WERI-Rb-1 (cell line): ENCODE measurements at regions not wholly inside any gene's neighbourhood (a gene's known extent, or its start where the extent isn't known, plus 50 kb on each side); places are given as distances from the start of the nearest gene placed in this dataset.

Source experiments
- DNase-seq: peaks from one replicate; pipeline ENCODE4 v3.0.0-alpha.2; 2020
- H3K27ac ChIP-seq: fragments of 250-450 bp; sonication (Bioruptor Pico); 2 replicates; pipeline ENCODE4 v1.5.1; 2020; ENCODE audit warnings: mild to moderate bottlenecking, moderate library complexity
- H3K27me3 ChIP-seq: fragments of 250-450 bp; sonication (Bioruptor Pico); 2 replicates; pipeline ENCODE4 v1.5.1; 2021; ENCODE audit warnings: mild to moderate bottlenecking, low read depth, moderate library complexity; ENCODE audit not compliant: insufficient read depth, severe bottlenecking
- H3K36me3 ChIP-seq: fragments of 250-450 bp; sonication (Bioruptor Pico); 2 replicates; pipeline ENCODE4 v1.5.1; 2020; ENCODE audit warnings: mild to moderate bottlenecking, moderate library complexity
- H3K4me3 ChIP-seq: 2 replicates; pipeline ENCODE4 v1.5.1; 2011; ENCODE audit warnings: low read depth, mild to moderate bottlenecking, control low read depth, low read length
- H3K9me3 ChIP-seq: fragments of 250-450 bp; sonication (Bioruptor Pico); 2 replicates; pipeline ENCODE4 v1.5.1; 2021; ENCODE audit warnings: mild to moderate bottlenecking, moderate library complexity; ENCODE audit not compliant: severe bottlenecking
- TF ChIP-seq, protein P1 (sequence below): IDR thresholded peaks from 2 replicates; pipeline ENCODE4 v1.5.1; 2011; ENCODE audit warnings: low read depth, mild to moderate bottlenecking, control low read depth, inconsistent platforms, low read length

DNA sequence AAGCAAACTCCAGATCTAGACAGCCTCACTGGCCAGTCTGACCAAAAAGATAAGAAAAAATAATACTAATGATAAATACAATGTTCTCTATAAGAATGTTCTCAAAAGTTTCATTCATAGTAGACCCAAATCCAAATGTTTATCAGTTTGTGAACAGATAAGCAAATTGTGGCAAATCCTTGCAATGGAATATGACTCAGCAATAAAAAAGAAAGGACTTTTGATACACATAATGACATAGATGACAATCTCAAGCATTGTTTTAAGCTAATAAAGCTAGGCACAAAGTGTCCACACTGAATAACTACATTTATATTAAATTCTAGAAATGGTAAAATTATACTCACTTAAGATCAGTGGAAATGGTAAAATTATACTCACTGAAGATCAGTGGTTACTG lies 195.4 kb upstream of the TYRP1 start:
- Histone ChIP-seq H3K36me3 (no peaks in the 10 kb centered on the region), H3K27me3 (no peaks in the 10 kb centered on the region), H3K27ac (no peak overlapping the region)

DNA sequence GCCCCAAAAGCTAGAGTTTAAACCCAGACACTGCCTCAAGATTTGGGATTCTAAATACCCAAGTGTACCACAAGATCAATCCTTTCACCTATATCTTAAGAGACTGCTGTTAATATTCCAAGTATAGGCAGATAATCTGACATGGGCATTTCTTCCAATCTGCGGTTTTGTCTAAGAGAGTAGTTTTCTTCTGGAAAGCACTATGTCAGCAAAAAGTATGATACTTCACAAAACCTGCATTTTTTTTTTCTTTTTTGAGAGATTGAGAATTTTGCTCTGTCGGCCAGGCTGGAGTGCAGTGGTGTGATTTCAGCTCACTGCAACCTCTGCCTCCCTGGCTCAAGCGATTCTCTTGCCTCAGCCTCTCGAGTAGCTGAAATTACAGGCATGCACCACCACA lies 190.7 kb upstream of the TYRP1 start:
- Histone ChIP-seq H3K27me3 (no peaks in the 10 kb centered on the region), H3K27ac (no peak overlapping the region), H3K9me3 (no peaks in the 10 kb centered on the region), H3K36me3 (no peaks in the 10 kb centered on the region), H3K4me3 (no peak overlapping the region)
- no peak for DNase-seq
- TF ChIP-seq, protein P1, sequence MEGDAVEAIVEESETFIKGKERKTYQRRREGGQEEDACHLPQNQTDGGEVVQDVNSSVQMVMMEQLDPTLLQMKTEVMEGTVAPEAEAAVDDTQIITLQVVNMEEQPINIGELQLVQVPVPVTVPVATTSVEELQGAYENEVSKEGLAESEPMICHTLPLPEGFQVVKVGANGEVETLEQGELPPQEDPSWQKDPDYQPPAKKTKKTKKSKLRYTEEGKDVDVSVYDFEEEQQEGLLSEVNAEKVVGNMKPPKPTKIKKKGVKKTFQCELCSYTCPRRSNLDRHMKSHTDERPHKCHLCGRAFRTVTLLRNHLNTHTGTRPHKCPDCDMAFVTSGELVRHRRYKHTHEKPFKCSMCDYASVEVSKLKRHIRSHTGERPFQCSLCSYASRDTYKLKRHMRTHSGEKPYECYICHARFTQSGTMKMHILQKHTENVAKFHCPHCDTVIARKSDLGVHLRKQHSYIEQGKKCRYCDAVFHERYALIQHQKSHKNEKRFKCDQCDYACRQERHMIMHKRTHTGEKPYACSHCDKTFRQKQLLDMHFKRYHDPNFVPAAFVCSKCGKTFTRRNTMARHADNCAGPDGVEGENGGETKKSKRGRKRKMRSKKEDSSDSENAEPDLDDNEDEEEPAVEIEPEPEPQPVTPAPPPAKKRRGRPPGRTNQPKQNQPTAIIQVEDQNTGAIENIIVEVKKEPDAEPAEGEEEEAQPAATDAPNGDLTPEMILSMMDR, result no peak

More for the DNA sequence above, 195.4 kb upstream of the TYRP1 start:
- Histone ChIP-seq H3K4me3 (no peak overlapping the region), H3K9me3 (no peaks in the 10 kb centered on the region)
- TF ChIP-seq, protein P1, result no peak
- no peak for DNase-seq

DNA sequence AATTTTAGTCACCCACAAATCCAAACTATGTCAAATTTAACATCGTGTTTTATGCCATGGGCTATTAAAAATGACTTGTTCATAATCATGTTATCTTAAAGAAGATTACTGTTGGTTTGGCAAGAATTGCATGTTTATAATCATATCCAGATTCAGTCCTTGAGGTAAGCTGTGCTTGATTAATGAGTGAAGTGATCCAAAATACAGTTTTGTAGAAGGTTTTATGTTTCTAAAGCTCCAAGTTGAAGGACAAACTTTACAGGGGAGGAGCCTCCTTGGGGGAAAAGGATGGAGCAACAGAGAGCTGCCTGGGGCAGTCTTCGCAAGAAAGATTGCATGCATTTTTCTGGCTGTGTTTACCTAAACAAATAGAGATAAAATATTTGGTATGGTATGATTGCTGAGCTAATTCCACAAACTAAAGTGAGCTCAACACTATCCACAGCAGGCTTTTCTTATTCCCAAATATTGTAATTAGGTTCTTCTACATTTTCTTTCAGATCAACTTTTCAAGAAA lies 189.5 kb upstream of the TYRP1 start:
- TF ChIP-seq, protein P1, result no peak
- Histone ChIP-seq H3K27ac (no peak overlapping the region), H3K4me3 (no peak overlapping the region), H3K9me3 (no peaks in the 10 kb centered on the region), H3K27me3 (no peaks in the 10 kb centered on the region), H3K36me3 (no peaks in the 10 kb centered on the region)
- DNase-seq, result no peak

DNA sequence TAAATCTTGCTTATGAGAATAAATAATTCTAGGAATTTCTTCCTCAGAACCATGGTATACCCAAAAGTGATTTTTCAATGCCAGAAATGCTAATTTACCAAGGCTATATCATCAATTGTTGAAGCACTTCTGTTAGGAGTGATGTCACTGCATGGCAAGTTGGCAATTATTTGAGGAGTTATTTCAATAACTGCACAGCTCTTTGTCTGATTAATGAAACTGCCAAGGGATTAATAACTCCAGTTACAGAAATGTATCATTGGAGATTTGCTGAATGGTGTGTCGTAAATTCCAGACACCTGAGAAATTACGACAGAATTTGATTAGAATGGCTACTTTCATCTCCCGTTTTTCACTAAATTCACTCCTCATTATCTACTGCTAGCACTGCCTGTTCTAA lies 182.6 kb upstream of the TYRP1 start:
- H3K36me3 ChIP-seq, result no peaks in the 10 kb centered on the region
- H3K27me3 ChIP-seq, result no peaks in the 10 kb centered on the region
- TF ChIP-seq, protein P1, result no peak
- no peak overlapping the region for H3K27ac ChIP-seq
- no peak overlapping the region for H3K4me3 ChIP-seq
- H3K9me3 ChIP-seq, result no peaks in the 10 kb centered on the region
- no peak for DNase-seq

DNA sequence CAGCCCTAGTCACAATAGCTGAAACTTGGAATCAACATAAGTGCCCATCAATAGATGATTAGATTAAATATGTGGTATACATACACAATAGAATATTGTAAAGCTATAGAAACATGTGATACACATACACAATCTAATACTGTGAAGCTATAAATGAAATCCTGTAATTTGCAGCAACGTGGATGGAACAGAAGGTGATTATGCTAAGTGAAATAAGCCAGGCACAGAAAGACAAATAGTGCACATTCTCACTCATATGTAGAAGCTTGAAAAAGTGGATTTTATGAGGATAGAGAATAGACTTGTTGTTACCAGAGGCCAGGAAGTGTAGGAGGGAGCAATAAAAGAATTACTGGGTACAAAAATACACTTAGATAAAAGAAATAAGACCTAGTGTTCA lies 181.5 kb upstream of the TYRP1 start:
- Histone ChIP-seq H3K36me3 (no peaks in the 10 kb centered on the region), H3K27ac (no peak overlapping the region), H3K27me3 (no peaks in the 10 kb centered on the region), H3K9me3 (no peaks in the 10 kb centered on the region), H3K4me3 (no peak overlapping the region)
- no peak for DNase-seq
- TF ChIP-seq, protein P1, result no peak

DNA sequence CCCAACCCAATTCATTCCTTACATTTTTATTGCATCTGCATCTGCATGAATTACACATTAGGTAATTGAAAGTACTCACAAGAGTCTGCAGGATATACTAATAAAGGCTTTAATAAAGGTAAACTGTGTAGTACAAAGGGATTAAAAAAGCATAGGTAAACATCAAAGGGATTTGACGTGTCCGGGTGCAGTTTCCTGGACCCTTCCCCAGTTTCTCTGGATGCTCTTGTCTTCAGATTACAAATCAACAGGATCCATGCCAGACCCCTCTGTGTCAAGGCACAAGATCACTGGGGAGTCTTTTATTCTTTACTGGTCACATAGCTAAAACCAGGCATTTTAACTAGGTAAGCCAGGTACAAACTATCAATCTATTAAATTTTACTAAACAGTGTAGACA lies 177.2 kb upstream of the TYRP1 start:
- TF ChIP-seq, protein P1, result no peak
- Histone ChIP-seq H3K4me3 (no peak overlapping the region), H3K27ac (no peak overlapping the region), H3K9me3 (no peaks in the 10 kb centered on the region), H3K27me3 (no peaks in the 10 kb centered on the region), H3K36me3 (no peaks in the 10 kb centered on the region)
- no peak for DNase-seq
